ENCODE measurements at regions not wholly inside any gene's neighbourhood (a gene's known extent, or its start where the extent isn't known, plus 50 kb on each side); places are given as distances from the start of the nearest gene placed in this dataset.

- DNase-seq (ENCODE audit: low read depth) = peak; percentile 62
Observed at GRCh38 chr7:46755120-46756034, 826.5 kb downstream of the TNS3 start.

- peak; percentile 85 for DNase-seq (ENCODE audit: low read depth)
Observed at GRCh38 chr7:46754140-46754720, 827.7 kb downstream of the TNS3 start.

- DNase-seq (ENCODE audit: low read depth) = no peak
Observed at GRCh38 chr7:46753662-46754061, 828.2 kb downstream of the TNS3 start.

GRCh38 chr7:46752881-46753366 lies 829.0 kb downstream of the TNS3 start:
- DNase-seq (ENCODE audit: low read depth) = peak; percentile 89

GRCh38 chr7:46751927-46752723 lies 829.8 kb downstream of the TNS3 start:
- peak; percentile 87 for DNase-seq (ENCODE audit: low read depth)

- no peak for DNase-seq (ENCODE audit: low read depth)
Observed at GRCh38 chr7:46751471-46751870, 830.4 kb upstream of the IGFBP3 start.

GRCh38 chr7:46750321-46750865 lies 829.3 kb upstream of the IGFBP3 start:
- DNase-seq (ENCODE audit: low read depth) = no peak

GRCh38 chr7:46747869-46748576 lies 827.0 kb upstream of the IGFBP3 start:
- DNase-seq (ENCODE audit: low read depth) = no peak

GRCh38 chr7:46746695-46747687 lies 825.9 kb upstream of the IGFBP3 start:
- DNase-seq (ENCODE audit: low read depth) = peak; percentile 37

- no peak for DNase-seq (ENCODE audit: low read depth)
Observed at GRCh38 chr7:46745707-46746090, 824.6 kb upstream of the IGFBP3 start.

DNA sequence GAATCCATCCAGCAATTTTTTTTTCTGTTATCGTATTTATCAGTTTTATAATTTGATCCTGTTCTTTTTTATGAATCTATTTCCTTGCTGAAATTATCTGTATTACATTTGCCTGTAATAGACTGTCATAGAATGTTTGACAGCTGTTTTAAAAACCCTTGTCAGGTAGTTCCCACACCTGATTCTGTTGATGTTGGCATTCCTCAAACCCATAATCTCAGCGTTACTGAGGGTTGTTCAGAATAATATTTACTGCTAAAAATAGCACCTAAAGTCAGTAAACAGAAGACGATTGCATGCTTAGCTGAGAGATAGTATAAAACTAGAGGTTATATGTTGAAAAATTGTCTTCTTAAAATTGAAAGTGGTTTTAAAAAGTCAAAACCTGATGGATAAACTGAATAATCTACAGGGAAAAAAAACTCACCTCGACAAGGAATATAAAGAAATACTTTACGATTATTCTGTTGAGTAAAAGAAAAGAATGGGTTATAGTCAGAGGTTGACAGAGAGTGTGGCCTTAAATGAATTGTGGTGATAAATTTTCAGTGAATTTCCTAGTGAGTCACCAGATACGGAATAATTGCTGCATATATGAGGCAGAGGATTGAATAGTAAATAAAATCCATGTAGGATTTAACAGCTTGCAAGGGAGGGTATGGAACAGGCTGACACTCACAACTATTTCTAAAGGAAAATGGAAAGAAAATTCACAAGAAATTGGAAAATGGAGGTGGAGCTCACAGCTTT lies 824.1 kb upstream of the IGFBP3 start:
- peak; percentile 49 for DNase-seq (ENCODE audit: low read depth)

DNA sequence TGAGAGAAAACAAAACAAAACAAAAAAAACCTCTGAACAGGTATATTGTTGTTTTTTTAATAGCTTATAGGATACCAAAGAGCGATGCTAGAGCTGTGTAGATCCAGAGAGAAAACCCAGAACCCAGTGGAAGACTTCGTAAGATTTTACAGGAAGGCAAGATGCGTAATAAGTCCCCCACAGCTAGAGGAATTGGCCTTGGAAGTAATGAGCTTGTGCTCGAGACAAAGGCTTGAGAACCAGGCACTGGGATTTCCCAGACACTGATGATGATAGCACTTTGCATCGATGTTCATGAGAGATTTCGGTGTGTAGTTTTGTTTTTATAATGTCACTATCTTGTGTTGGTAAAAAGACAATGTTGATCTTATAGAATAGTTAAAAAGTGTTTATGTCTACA lies 821.5 kb upstream of the IGFBP3 start:
- no peak for DNase-seq (ENCODE audit: low read depth)

GRCh38 chr7:46741938-46742540 lies 821.0 kb upstream of the IGFBP3 start:
- DNase-seq (ENCODE audit: low read depth) = no peak

DNA sequence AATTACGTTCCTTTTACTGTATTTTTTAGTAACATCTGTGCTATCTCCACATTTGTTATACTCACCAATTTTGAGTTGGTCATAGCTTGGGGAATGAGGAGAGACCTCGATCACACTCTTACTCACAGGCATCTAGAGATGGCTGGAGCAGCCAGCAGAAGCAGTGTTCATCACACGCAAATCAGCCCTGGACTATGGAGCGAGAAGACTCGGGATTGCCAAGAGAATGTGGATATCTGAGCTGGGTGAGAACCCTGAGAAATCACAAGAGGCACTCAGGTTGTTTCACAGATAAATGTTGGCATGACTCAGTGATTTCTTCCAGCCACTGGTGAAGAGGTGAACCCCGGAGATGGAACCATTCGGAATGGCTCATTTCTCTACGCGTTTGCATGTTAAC lies 820.1 kb upstream of the IGFBP3 start:
- DNase-seq (ENCODE audit: low read depth) = no peak

GRCh38 chr7:46739518-46740234 lies 818.6 kb upstream of the IGFBP3 start:
- no peak for DNase-seq (ENCODE audit: low read depth)

DNA sequence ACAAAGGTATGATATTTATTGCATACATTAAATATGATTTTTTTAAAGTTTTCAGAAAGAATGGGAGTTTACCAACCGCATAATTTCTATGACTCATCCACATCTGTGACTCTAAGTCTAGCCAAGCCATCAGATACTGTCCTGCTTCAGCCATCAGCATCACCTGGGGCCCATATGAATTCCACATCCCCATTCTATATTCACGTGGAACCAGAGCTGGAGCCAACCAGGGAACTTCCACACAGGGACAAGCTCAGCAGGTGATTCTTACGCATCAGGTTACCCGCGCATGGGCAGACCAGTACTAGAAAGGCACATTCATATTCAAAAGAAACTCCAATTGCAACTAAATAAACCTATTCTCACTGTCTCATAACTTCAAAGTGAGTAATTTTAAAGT lies 817.7 kb upstream of the IGFBP3 start:
- peak; percentile 60 for DNase-seq (ENCODE audit: low read depth)

DNA sequence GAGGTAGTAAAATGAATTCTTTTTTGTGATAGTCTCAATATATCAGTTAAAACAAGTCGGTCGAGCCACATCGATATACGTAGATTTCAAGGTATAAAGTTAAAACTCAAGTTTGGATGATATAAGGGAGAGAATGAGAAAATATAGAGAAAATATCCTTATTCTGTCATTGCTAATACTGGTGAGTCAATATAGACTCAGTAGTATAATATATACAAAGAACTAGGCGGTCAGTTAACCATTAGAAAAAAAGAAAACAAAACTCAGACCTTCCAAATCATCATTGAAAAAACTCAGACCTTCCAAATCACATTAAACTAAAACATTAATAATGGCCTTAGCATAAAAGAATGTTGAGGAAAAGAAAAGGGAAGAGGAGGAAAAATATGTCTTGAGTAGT lies 817.1 kb upstream of the IGFBP3 start:
- peak; percentile 67 for DNase-seq (ENCODE audit: low read depth)

GRCh38 chr7:46725838-46726237 lies 804.8 kb upstream of the IGFBP3 start:
- peak; percentile 54 for DNase-seq (ENCODE audit: low read depth)

DNA sequence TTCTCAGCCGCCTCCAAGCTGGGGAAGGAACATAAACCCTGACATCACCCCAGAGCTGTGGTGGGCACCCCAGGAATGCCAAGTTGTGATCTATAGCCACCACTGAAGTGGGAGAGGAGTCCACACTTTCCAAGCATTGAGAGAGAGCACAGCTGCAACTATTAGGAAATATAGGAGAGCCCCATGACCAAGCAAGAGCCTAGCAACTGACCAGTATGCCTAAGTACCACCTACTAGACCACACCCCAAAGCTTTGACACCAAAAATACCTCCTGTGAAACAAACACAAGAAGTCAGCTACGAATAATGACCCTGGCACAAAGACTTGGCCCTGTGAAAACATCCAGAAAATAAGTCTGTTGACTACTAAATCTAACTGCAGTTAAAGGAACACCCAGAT lies 804.1 kb upstream of the IGFBP3 start:
- no peak for DNase-seq (ENCODE audit: low read depth)
